Ovary (tissue), 7 donors: ENCODE measurements at regions not wholly inside any gene's neighbourhood (a gene's known extent, or its start where the extent isn't known, plus 50 kb on each side); places are given as distances from the start of the nearest gene placed in this dataset.
"Not testable (repeated sequence)": the region's sequence is repeated elsewhere in the genome, so short reads cannot be mapped to it uniquely, and the experiment has no call there.

Experiments
- DNase-seq, 5 donors: peaks; one replicate each; pipeline ENCODE4 v3.0.0-alpha.2; 2019 to 2020
- H3K27ac ChIP-seq, 2 donors: fragments of 200-600 bp; one replicate each; pipeline versions ENCODE4 v1.5.1 to v1.8.0; 2019 to 2022
- H3K27me3 ChIP-seq: fragments of 200-600 bp; one replicate; pipeline ENCODE4 v1.8.0; 2022
- H3K36me3 ChIP-seq: fragments of 200-600 bp; sonication (generic); one replicate; pipeline ENCODE4 v1.5.1; 2019
- H3K4me1 ChIP-seq: one replicate; pipeline ENCODE4 v1.8.1; 2013; ENCODE audit warnings: mild to moderate bottlenecking, moderate library complexity; ENCODE audit not compliant: insufficient read depth
- H3K4me3 ChIP-seq: fragments of 200-600 bp; sonication (generic); one replicate; pipeline ENCODE4 v1.5.1; 2017
- H3K9me3 ChIP-seq, 2 donors: fragments of 200-600 bp in 1 of 2; sonication (generic) in 1 of 2; one replicate each; pipeline versions ENCODE4 v1.5.1 to v1.8.1; 2013 to 2019; ENCODE audit warnings: mild to moderate bottlenecking in 1 of 2, moderate library complexity in 1 of 2
- EP300 ChIP-seq: sonication (generic); formaldehyde crosslinking; IDR thresholded peaks from one replicate; pipeline ENCODE4 v1.6.1; 2017; ENCODE audit warnings: antibody characterized with exemption
- POLR2A ChIP-seq: fragments of 450-650 bp; IDR thresholded peaks from one replicate; pipeline ENCODE4 v1.6.1; 2017; ENCODE audit warnings: antibody characterized with exemption, mild to moderate bottlenecking, moderate library complexity
- WGBS, 3 donors: extraction: QIAGEN DNeasy Blood & Tissue Kit in 1 of 3; methylation state at CpG; one replicate each; pipeline versions ENCODE4 v1.1.5 to v1.1.7; 2013 to 2017; 5-methylcytosine and 5-hydroxymethylcytosine counted together
- intact Hi-C, 4 donors: fragments of 100-400 bp; cut with DNase I; formaldehyde crosslinking; loops; one replicate each; pipeline versions ENCODE4 v1.11.0 to v1.15.1; 2022 to 2023
- TF ChIP-seq, protein P1 (sequence below), 3 donors: fragments of 450-650 bp in 2 of 3; fragments of 200-600 bp in 1 of 3; IDR thresholded peaks; one replicate each; pipeline versions ENCODE4 v1.5.1 to v1.8.0; 2016 to 2022; ENCODE audit warnings: antibody characterized with exemption in 3 of 3, mild to moderate bottlenecking in 1 of 3
- donor health status: DM: no; HTN: no; CAD: no; lungs with moderate emphysema.
- donor health status: DM: no; HTN: no; CAD: no.
- donor health status: Bipolar disorder and iron deficiency.
- donor health status: DM: no; HTN: no; CAD: no.
- donor health status: DM: yes; HTN: yes; CAD: no.

DNA sequence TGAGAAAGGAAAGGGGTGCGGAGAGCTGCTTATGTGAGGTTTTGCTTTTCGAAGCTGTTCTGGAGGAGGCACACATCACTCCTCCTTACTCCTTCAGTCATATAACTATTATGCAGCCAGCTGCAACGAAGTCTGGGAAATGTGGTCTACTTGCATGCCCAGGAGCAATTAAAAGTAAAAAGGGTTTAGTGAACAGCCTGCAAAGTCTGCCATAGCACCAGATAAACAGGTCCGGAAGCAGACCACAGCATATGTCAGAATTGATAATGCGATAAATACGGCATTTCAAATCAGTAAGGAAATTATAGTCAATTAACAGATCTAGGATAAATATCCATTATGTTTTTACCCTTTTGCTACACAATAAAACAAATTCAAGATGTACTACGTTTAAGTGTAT lies 99.5 kb downstream of the POLR2M start:
- Histone ChIP-seq H3K27me3 (no peaks in the 10 kb centered on the region), H3K4me3 (no peak overlapping the region), H3K36me3 (no peaks in the 10 kb centered on the region), H3K4me1 (no peaks in the 10 kb centered on the region), H3K27ac (no peak overlapping the region), H3K9me3 (no peaks in the 10 kb centered on the region)
- TF ChIP-seq EP300: no peak
- TF ChIP-seq POLR2A: no peak
- TF ChIP-seq, protein P1, sequence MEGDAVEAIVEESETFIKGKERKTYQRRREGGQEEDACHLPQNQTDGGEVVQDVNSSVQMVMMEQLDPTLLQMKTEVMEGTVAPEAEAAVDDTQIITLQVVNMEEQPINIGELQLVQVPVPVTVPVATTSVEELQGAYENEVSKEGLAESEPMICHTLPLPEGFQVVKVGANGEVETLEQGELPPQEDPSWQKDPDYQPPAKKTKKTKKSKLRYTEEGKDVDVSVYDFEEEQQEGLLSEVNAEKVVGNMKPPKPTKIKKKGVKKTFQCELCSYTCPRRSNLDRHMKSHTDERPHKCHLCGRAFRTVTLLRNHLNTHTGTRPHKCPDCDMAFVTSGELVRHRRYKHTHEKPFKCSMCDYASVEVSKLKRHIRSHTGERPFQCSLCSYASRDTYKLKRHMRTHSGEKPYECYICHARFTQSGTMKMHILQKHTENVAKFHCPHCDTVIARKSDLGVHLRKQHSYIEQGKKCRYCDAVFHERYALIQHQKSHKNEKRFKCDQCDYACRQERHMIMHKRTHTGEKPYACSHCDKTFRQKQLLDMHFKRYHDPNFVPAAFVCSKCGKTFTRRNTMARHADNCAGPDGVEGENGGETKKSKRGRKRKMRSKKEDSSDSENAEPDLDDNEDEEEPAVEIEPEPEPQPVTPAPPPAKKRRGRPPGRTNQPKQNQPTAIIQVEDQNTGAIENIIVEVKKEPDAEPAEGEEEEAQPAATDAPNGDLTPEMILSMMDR (IDR thresholded peaks at IDR 0.05): no peak
- DNase-seq: no peak
- intact Hi-C loops: no loop called here
- 26 to 37% (median 33%) methylated on average over 7 of the region's 7 CpGs for WGBS, 3 donors

DNA sequence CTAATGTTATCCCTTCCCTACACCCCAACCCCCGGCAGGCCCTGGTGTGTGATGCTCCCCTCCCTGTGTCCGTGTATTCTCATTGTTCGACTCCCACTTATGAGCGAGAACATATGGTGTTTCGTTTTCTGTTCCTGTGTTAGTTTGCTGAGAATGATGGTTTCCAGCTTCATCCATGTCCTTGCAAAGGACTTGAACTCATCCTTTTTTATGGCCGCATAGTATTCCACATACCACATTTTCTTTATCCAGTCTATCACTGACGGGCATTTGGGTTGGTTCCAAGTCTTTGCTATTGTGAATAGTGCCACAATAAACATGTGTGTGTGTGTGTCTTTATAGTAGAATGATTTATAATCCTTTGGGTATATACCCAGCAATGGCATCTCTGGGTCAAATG lies 102.8 kb downstream of the POLR2M start:
- not testable (repeated sequence) for H3K4me3 ChIP-seq
- WGBS, 3 donors: 90 to 93% (median 91%) methylated on average over 7 of the region's 7 CpGs

DNA sequence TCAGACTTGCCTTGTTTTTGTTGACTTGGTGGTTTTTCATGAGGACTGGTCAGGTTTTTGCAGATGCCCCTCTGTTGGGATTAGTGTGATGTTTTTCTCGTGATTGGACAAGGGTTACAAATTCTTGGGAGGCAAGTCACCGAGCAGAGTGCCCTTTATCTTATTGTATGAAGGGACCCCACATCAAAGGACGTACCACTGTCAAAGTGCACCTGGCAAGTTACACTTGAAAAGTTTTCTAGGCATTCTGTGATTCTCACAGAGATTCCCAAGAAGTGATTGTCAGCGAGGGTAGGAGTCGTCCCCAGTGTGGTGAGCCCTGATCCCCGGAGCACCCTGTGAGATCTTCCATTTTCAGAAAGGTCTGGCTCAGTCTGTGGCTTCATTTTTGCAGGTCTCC lies 110.1 kb downstream of the POLR2M start:
- no peaks in the 10 kb centered on the region for H3K27me3 ChIP-seq
- TF ChIP-seq POLR2A: no peak
- TF ChIP-seq, protein P1 (IDR thresholded peaks at IDR 0.05): no peak
- no peak for TF ChIP-seq EP300

More for the DNA sequence above, 102.8 kb downstream of the POLR2M start:
- H3K36me3 ChIP-seq, H3K4me1 ChIP-seq, H3K27me3 ChIP-seq, DNase-seq, H3K27ac ChIP-seq, H3K9me3 ChIP-seq, intact Hi-C loops: not testable (repeated sequence)

DNA sequence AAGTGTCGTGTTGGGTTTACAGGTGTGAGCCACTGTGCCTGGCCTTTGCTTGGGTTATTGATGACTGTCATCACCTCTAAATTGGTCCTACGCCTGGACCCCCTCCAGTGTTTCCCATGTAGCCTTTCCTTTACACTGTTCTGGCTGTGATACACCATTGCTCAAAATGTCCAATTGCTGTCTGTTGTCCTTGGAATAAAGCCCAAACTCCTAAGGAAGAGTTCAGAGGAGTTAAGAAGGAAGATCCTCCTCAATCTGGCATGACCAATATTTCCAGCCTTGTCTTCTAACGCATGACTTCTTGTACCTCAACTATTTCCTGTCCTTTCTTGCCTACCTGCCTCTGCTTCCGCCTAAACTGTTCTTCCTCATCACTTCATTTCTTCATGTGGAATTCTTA lies 113.1 kb downstream of the POLR2M start:
- WGBS, 3 donors: 63 to 68% (median 67%) methylated on average over 4 of the region's 4 CpGs
- peaks cover 3% of the 10 kb centered on the region for H3K4me1 ChIP-seq
- H3K27me3 ChIP-seq: no peaks in the 10 kb centered on the region
- DNase-seq: no peak
- H3K27ac ChIP-seq: no peak overlapping the region
- no peaks in the 10 kb centered on the region for H3K36me3 ChIP-seq
- intact Hi-C loops: no loop called here
- TF ChIP-seq EP300: no peak
- TF ChIP-seq, protein P1 (IDR thresholded peaks at IDR 0.05): no peak
- H3K9me3 ChIP-seq: no peaks in the 10 kb centered on the region
- H3K4me3 ChIP-seq: no peak overlapping the region

More for the DNA sequence above, 110.1 kb downstream of the POLR2M start:
- Histone ChIP-seq H3K36me3 (no peaks in the 10 kb centered on the region), H3K9me3 (no peaks in the 10 kb centered on the region), H3K4me1 (no peaks in the 10 kb centered on the region), H3K27ac (no peak overlapping the region), H3K4me3 (no peak overlapping the region)
- WGBS, 3 donors: 74 to 89% (median 85%) methylated on average over 6 of the region's 6 CpGs
- intact Hi-C loops: no loop called here
- DNase-seq: no peak

DNA sequence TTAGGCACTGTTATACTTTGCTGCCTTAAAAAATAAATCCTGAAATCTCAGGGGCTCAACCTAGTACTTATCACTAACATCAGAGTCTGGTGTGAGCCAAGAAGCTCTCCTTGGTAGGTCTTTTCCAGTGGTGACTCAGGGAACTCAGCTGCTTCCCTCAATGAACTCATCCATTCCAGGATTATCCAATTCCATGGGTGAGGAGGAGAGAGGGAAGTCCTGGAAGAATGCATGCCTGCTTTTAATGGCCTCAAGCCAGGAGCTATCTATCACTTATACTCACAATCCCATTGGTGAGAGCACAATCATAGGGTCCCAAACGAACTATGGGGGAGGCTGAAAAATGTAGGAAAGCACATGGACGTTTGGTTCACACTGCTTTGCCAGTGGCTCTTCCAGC lies 113.6 kb downstream of the POLR2M start:
- WGBS, 3 donors: 18 to 38% (median 20%) methylated on average over 2 of the region's 2 CpGs
- H3K27ac ChIP-seq: no peak overlapping the region

More for the DNA sequence above, 113.6 kb downstream of the POLR2M start:
- intact Hi-C loops: no loop called here
- Histone ChIP-seq H3K9me3 (no peaks in the 10 kb centered on the region), H3K36me3 (no peaks in the 10 kb centered on the region), H3K4me3 (no peak overlapping the region), H3K27me3 (no peaks in the 10 kb centered on the region), H3K4me1 (peaks cover 3% of the 10 kb centered on the region)
- TF ChIP-seq, protein P1 (IDR thresholded peaks at IDR 0.05): no peak
- TF ChIP-seq POLR2A (no peak), EP300 (no peak)
- DNase-seq: no peak
